ENCODE measurements at regions not wholly inside any gene's neighbourhood (a gene's known extent, or its start where the extent isn't known, plus 50 kb on each side); places are given as distances from the start of the nearest gene placed in this dataset.

DNA sequence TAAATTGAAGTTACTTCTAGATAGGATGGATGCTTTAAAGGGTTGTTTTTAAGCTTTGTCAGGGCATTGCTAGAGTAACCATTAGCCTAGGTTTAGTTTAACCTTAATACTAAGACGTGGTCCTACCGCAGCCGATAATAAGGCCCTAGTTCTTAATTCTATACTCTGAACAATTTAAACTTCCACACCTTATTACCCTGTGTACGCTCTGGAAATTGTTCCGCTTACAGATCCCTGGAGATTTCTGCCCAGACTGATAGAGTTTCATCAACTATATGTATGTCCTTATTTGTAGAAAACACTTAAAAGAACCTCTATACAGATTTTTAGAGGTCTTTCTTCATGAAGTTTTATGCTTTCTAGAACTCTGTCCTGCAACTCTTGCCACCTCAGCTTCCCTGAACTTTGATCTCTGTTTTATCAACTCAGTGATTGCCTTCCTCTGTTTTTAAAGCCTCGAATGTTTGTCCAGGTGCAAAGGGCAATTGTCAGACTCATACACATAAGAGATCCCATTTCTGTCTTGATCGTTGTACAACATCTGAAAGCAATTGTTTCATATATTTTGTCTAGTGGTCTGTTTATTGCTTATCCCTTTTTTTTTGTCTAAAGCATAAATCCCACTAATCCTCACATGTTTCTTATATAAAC lies 71.1 kb upstream of the VCX start:
- Histone ChIP-seq H3K79me2 (ENCODE audit: insufficient read depth, low read length) (no peaks in the 10 kb centered on the region), H2AK5ac (ENCODE audit: insufficient read length, low read length) (no peak overlapping the region), H3K4me1 (ENCODE audit: insufficient read depth, low read length) (no peaks in the 10 kb centered on the region), H3K18ac (ENCODE audit: insufficient read length, low read depth, low read length) (no peak overlapping the region), H2BK15ac (ENCODE audit: low read depth, low read length) (no peak overlapping the region), H3K9me3 (ENCODE audit: control insufficient read depth, low read depth, low read length) (no peaks in the 10 kb centered on the region), H3K23ac (ENCODE audit: insufficient read length, low read depth, low read length) (no peak overlapping the region), H4K91ac (ENCODE audit: insufficient read length, low read depth, low read length) (no peak overlapping the region), H2BK120ac (ENCODE audit: low read depth, low read length, poor library complexity, severe bottlenecking) (no peak overlapping the region), H2BK12ac (ENCODE audit: insufficient read length, low read depth, low read length) (no peak overlapping the region), H2BK20ac (ENCODE audit: low read depth, low read length, poor library complexity, severe bottlenecking) (no peak overlapping the region), H4K20me1 (ENCODE audit: control insufficient read depth, insufficient read depth, insufficient read length) (no peaks in the 10 kb centered on the region), H4K8ac (replicated peaks; ENCODE audit: insufficient read length, low read depth, low read length) (no peak overlapping the region), H3K79me1 (ENCODE audit: insufficient read depth, low read depth, low read length, poor library complexity, severe bottlenecking) (no peaks in the 10 kb centered on the region), H3T11ph (ENCODE audit: low read length) (no peak overlapping the region), H3K23me2 (ENCODE audit: insufficient read length, low read depth, low read length, poor library complexity, severe bottlenecking) (no peaks in the 10 kb centered on the region), H2AFZ (ENCODE audit: low read length) (no peak overlapping the region), H3K4ac (ENCODE audit: low read depth, low read length) (no peak overlapping the region), H4K5ac (ENCODE audit: insufficient read length, low read depth, low read length) (no peak overlapping the region), H3K27me3 (ENCODE audit: insufficient read depth, low read length) (no peaks in the 10 kb centered on the region), H3K4me2 (ENCODE audit: insufficient read depth, insufficient read length, low read length) (no peak overlapping the region), H3K27ac (ENCODE audit: insufficient read length, low read depth, low read length) (no peak overlapping the region), H3K14ac (ENCODE audit: insufficient read depth, low read length) (no peak overlapping the region), H3K9ac (ENCODE audit: extremely low read depth, insufficient read length, low read length) (no peak overlapping the region), H3K56ac (ENCODE audit: insufficient read length, low read depth, low read length) (no peak overlapping the region), H2BK5ac (ENCODE audit: insufficient read length, low read length) (no peak overlapping the region)
- TF ChIP-seq, protein P1, sequence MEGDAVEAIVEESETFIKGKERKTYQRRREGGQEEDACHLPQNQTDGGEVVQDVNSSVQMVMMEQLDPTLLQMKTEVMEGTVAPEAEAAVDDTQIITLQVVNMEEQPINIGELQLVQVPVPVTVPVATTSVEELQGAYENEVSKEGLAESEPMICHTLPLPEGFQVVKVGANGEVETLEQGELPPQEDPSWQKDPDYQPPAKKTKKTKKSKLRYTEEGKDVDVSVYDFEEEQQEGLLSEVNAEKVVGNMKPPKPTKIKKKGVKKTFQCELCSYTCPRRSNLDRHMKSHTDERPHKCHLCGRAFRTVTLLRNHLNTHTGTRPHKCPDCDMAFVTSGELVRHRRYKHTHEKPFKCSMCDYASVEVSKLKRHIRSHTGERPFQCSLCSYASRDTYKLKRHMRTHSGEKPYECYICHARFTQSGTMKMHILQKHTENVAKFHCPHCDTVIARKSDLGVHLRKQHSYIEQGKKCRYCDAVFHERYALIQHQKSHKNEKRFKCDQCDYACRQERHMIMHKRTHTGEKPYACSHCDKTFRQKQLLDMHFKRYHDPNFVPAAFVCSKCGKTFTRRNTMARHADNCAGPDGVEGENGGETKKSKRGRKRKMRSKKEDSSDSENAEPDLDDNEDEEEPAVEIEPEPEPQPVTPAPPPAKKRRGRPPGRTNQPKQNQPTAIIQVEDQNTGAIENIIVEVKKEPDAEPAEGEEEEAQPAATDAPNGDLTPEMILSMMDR (conservative IDR thresholded peaks at IDR 0.05), result no peak
- Mint-ChIP-seq H3K4me1 (no peaks in the 10 kb centered on the region), H3K4me3 (no peak overlapping the region), H3K36me3 (ENCODE audit: insufficient read depth in 1 of 3, low read depth in 3 of 3) (no peaks in the 10 kb centered on the region; a peak in 1 of 7 replicates), H3K27ac (no peak overlapping the region), H3K27me3 (ENCODE audit: low read depth) (no peaks in the 10 kb centered on the region), H3K9me3 (no peaks in the 10 kb centered on the region; a peak in 2 of 5 replicates)
- no CpG with 5 or more reads among the region's 7 CpGs for WGBS (ENCODE audit: extremely low coverage, insufficient read length, low lambda C conversion rate)
- no peak for DNase-seq

Data from H9 (cell line).